LNCaP clone FGC (cell line): ENCODE measurements at regions not wholly inside any gene's neighbourhood (a gene's known extent, or its start where the extent isn't known, plus 50 kb on each side); places are given as distances from the start of the nearest gene placed in this dataset.

Source experiments
- DNase-seq: peaks from one replicate; pipeline ENCODE4 v3.0.0-alpha.2; 2011; ENCODE audit warnings: low read depth
- H3K4me3 ChIP-seq: 2 replicates; pipeline ENCODE4 v1.5.1; 2011; ENCODE audit warnings: mild to moderate bottlenecking, low read depth, low read length, control low read depth
- TF ChIP-seq, protein P1 (sequence below): IDR thresholded peaks from 2 replicates; pipeline ENCODE4 v1.5.1; 2012; ENCODE audit warnings: mild to moderate bottlenecking; ENCODE audit not compliant: control insufficient read depth, insufficient read depth; ENCODE audit errors: extremely low read depth

- no peak for DNase-seq
- H3K4me3 ChIP-seq: no peak overlapping the region
- TF ChIP-seq, protein P1, sequence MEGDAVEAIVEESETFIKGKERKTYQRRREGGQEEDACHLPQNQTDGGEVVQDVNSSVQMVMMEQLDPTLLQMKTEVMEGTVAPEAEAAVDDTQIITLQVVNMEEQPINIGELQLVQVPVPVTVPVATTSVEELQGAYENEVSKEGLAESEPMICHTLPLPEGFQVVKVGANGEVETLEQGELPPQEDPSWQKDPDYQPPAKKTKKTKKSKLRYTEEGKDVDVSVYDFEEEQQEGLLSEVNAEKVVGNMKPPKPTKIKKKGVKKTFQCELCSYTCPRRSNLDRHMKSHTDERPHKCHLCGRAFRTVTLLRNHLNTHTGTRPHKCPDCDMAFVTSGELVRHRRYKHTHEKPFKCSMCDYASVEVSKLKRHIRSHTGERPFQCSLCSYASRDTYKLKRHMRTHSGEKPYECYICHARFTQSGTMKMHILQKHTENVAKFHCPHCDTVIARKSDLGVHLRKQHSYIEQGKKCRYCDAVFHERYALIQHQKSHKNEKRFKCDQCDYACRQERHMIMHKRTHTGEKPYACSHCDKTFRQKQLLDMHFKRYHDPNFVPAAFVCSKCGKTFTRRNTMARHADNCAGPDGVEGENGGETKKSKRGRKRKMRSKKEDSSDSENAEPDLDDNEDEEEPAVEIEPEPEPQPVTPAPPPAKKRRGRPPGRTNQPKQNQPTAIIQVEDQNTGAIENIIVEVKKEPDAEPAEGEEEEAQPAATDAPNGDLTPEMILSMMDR: no peak
These were observed 370.2 kb downstream of the UTRN start for GRCh38 chr6:144655376-144655775.

DNA sequence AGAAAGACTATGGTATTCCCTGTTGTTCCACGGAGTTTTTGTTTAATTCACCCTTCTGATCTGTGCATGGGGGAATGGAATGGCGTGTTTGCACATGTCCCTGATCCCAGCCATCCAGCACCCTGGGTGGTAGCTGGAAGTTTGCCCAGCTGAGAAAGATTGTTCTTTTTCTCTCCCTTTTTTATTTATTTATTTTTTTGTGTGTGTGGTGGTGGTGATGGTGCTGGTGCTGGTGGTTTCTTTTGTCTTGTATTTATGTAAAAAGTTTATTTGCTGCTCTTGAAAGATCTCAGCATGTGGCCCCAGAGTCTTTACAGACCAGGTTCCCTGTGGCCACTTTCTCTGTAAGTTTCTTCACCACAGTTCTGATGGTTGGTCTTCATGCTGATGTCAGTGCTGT, 372.6 kb downstream of the UTRN start:
- H3K4me3 ChIP-seq: no peak overlapping the region
- DNase-seq: no peak
- TF ChIP-seq, protein P1: no peak

DNA sequence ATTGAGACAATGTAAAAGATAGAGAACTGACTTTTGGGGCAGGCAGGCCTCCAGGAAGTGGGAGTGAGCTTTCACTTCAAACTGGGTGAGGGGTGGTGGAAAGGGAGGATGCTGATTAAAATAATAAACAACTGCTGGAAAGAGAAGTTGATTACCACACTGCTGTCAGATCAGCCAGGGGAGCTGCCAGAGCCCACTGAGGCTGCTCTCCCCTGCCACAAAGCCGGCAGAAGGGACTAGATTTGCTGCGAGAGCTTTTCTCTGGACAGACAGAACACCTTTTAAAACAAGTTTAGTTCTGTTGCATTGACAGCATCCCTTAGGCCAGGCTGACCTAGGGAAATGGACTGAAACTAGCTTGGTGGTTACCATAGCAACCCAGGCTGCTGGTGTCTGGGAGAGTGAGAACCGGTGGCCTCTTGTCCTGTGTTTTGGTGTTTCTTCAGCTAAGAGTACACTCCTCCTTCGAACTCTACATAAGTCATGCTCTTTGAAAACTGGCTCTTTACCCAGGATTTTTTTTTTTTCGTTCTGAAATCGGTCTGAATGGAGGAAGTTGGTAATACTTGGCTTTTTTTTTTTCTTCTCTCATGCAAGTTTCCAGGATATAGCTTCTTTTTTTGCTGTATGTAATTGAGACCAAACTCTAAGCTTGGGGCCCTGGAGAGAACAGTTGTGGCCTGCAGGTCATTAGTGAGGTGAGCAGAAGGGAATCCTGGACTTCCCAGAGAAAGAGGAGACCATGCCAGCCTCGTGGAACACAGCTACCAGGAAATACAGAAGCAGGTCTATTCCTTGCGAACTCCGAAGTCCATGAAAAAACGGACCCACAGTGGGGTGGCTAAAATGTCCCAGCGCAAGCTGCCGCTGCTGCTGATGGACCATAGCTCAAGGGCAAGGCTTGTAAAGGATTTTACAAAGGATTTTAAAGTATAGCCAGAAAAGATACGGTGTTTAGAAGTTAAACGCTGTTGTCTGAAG, 374.4 kb downstream of the UTRN start:
- DNase-seq: no peak
- no peak overlapping the region for H3K4me3 ChIP-seq
- TF ChIP-seq, protein P1: no peak

DNA sequence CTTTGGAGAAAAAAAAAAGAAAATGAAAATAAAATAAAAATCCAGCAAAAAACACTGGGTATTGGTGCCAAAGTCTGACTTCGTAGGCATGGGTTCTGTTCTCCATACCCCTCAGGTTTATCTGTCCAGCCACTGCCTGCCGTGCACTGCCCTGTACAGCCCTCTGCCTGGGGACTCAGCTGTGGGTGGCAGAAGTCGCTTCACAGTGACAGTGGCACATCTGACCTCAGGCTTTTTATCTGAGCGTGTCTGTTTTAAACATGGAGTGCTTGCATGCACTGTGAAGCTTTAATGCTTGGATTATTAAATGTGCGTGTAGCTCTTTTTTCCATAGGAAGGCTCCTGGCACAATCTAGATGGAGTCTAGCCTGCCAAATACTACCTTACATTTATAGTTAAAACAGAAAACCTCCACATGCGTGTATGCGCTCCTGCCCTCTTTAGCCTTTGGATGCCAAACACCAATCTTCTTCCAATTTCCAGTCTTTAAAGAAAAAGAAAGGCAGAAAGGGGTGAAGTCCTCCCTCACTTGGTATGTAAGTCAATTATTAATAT, 375.5 kb downstream of the UTRN start:
- TF ChIP-seq, protein P1: no peak
- H3K4me3 ChIP-seq: no peak overlapping the region
- no peak for DNase-seq

DNA sequence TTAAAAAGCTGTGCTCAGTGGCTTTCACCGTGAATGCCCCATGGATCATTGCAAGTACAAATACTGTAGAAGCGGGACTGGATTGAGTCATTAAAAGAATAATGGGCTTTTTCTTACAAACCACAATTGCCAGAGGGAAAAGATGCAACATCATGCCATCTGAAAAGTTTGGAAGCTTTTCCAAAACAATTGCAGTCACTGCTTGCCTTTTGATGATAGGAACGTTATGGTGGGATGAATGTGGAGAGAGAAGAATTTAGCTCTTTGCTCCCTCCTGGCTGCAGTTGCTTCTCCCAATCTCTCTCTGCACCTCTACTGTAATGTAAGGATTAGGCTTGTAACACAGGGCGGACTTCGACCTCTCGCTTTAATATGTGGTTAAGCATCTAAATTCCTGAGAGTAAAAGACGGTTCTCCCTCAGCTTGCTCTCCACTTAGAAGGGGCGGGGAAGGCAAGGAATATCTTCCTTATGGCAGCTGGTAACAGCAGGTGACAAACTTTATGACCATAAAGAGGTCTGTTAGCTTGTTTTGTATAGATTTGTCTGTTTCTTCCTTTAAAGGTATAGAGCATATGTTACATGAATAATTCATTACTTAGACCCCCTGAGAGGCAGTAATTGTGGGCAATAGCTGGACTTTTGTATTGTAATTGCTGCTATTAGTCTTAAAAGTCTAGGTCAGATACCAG, 376.1 kb downstream of the UTRN start:
- TF ChIP-seq, protein P1: no peak
- H3K4me3 ChIP-seq: no peak overlapping the region
- no peak for DNase-seq

GRCh38 chr6:144662812-144663365, 377.8 kb downstream of the UTRN start:
- TF ChIP-seq, protein P1: no peak
- no peak for DNase-seq
- H3K4me3 ChIP-seq: no peak overlapping the region
